ENCODE measurements at regions not wholly inside any gene's neighbourhood (a gene's known extent, or its start where the extent isn't known, plus 50 kb on each side); places are given as distances from the start of the nearest gene placed in this dataset.
"Not testable (repeated sequence)": the region's sequence is repeated elsewhere in the genome, so short reads cannot be mapped to it uniquely, and the experiment has no call there.

- DNase-seq (no peak), ATAC-seq (replicated peaks) (no peak)
- no peak overlapping the region for H3K27ac Mint-ChIP-seq
- no peak overlapping the region for H3K4me3 Mint-ChIP-seq
- peaks cover 0 to 3% of the 10 kb centered on the region in 2 donors for H3K9me3 Mint-ChIP-seq
- H3K36me3 Mint-ChIP-seq: no peaks in the 10 kb centered on the region
- H3K27me3 Mint-ChIP-seq: no peaks in the 10 kb centered on the region
- no peaks in the 10 kb centered on the region for H3K4me1 Mint-ChIP-seq
These were observed 1137.7 kb downstream of the EPHA7 start for GRCh38 chr6:92281571-92282076.

- no peaks in the 10 kb centered on the region for H3K36me3 Mint-ChIP-seq
- H3K27ac Mint-ChIP-seq: no peak overlapping the region
- H3K4me1 Mint-ChIP-seq: no peaks in the 10 kb centered on the region
- no peak for ATAC-seq (replicated peaks)
- H3K9me3 Mint-ChIP-seq: peaks cover 3 to 4% of the 10 kb centered on the region in 2 donors
- no peak overlapping the region for H3K4me3 Mint-ChIP-seq
- DNase-seq: no peak
- no peaks in the 10 kb centered on the region for H3K27me3 Mint-ChIP-seq
These were observed 1144.2 kb downstream of the EPHA7 start for GRCh38 chr6:92275150-92275549.

- H3K4me3 Mint-ChIP-seq: no peak overlapping the region
These were observed 1144.8 kb downstream of the EPHA7 start for GRCh38 chr6:92274588-92274987.

GRCh38 chr6:92273694-92274093 lies 1145.7 kb downstream of the EPHA7 start:
- Mint-ChIP-seq H3K4me1 (no peaks in the 10 kb centered on the region), H3K36me3 (no peaks in the 10 kb centered on the region), H3K27me3 (no peaks in the 10 kb centered on the region), H3K27ac (no peak overlapping the region), H3K4me3 (no peak overlapping the region), H3K9me3 (peaks cover 3 to 4% of the 10 kb centered on the region in 2 donors)
- ATAC-seq (replicated peaks): no peak
- no peak for DNase-seq

More at GRCh38 chr6:92274588-92274987, 1144.8 kb downstream of the EPHA7 start:
- Mint-ChIP-seq H3K27me3 (no peaks in the 10 kb centered on the region), H3K4me1 (no peaks in the 10 kb centered on the region), H3K9me3 (peaks cover 3 to 4% of the 10 kb centered on the region in 2 donors), H3K27ac (no peak overlapping the region), H3K36me3 (no peaks in the 10 kb centered on the region)
- ATAC-seq (replicated peaks) (no peak), DNase-seq (no peak)

- Mint-ChIP-seq H3K27me3 (no peaks in the 10 kb centered on the region), H3K27ac (no peak overlapping the region), H3K9me3 (peaks cover 4% of the 10 kb centered on the region in 2 donors), H3K36me3 (no peaks in the 10 kb centered on the region), H3K4me3 (no peak overlapping the region), H3K4me1 (no peaks in the 10 kb centered on the region)
- no peak for DNase-seq
- ATAC-seq (replicated peaks): no peak
These were observed 1148.3 kb downstream of the EPHA7 start for GRCh38 chr6:92271091-92271490.

- ATAC-seq (replicated peaks): no peak
These were observed 1149.0 kb downstream of the EPHA7 start for GRCh38 chr6:92270365-92270764.

GRCh38 chr6:92267335-92267734 lies 1152.0 kb downstream of the EPHA7 start:
- DNase-seq (no peak), ATAC-seq (replicated peaks) (no peak)
- Mint-ChIP-seq H3K27ac (no peak overlapping the region), H3K4me3 (no peak overlapping the region), H3K27me3 (no peaks in the 10 kb centered on the region), H3K4me1 (no peaks in the 10 kb centered on the region), H3K9me3 (peaks cover 2 to 3% of the 10 kb centered on the region in 2 donors), H3K36me3 (no peaks in the 10 kb centered on the region)

More at GRCh38 chr6:92270365-92270764, 1149.0 kb downstream of the EPHA7 start:
- no peaks in the 10 kb centered on the region for H3K4me1 Mint-ChIP-seq
- DNase-seq: no peak
- H3K27ac Mint-ChIP-seq: no peak overlapping the region
- no peaks in the 10 kb centered on the region for H3K27me3 Mint-ChIP-seq
- peaks cover 4% of the 10 kb centered on the region in 2 donors for H3K9me3 Mint-ChIP-seq
- H3K36me3 Mint-ChIP-seq: no peaks in the 10 kb centered on the region
- H3K4me3 Mint-ChIP-seq: no peak overlapping the region

- ATAC-seq (replicated peaks) (no peak), DNase-seq (no peak)
- Mint-ChIP-seq H3K36me3 (no peaks in the 10 kb centered on the region), H3K27ac (no peak overlapping the region), H3K27me3 (no peaks in the 10 kb centered on the region), H3K4me1 (no peaks in the 10 kb centered on the region), H3K4me3 (no peak overlapping the region), H3K9me3 (peaks cover 3 to 5% of the 10 kb centered on the region in 2 donors)
These were observed 1155.5 kb downstream of the EPHA7 start for GRCh38 chr6:92263864-92264263.

GRCh38 chr6:92259171-92259570 lies 1160.2 kb downstream of the EPHA7 start:
- ATAC-seq (replicated peaks) (no peak), DNase-seq (no peak)
- no peaks in the 10 kb centered on the region for H3K27me3 Mint-ChIP-seq
- H3K36me3 Mint-ChIP-seq: no peaks in the 10 kb centered on the region
- no peaks in the 10 kb centered on the region for H3K4me1 Mint-ChIP-seq
- no peak overlapping the region for H3K4me3 Mint-ChIP-seq
- no peak overlapping the region for H3K27ac Mint-ChIP-seq
- H3K9me3 Mint-ChIP-seq: peaks cover 3% of the 10 kb centered on the region in 2 donors

- Mint-ChIP-seq H3K4me1 (no peaks in the 10 kb centered on the region), H3K9me3 (no peaks in the 10 kb centered on the region), H3K4me3 (no peak overlapping the region), H3K36me3 (no peaks in the 10 kb centered on the region), H3K27ac (no peak overlapping the region), H3K27me3 (no peaks in the 10 kb centered on the region)
- DNase-seq: no peak
- no peak for ATAC-seq (replicated peaks)
These were observed 1176.0 kb downstream of the EPHA7 start for GRCh38 chr6:92243315-92243714.

- H3K9me3 Mint-ChIP-seq: peaks cover 6 to 7% of the 10 kb centered on the region in 2 donors
- H3K27ac Mint-ChIP-seq: no peak overlapping the region
- no peak for ATAC-seq (replicated peaks)
- H3K27me3 Mint-ChIP-seq: no peaks in the 10 kb centered on the region
- no peaks in the 10 kb centered on the region for H3K4me1 Mint-ChIP-seq
- no peak for DNase-seq
- H3K4me3 Mint-ChIP-seq: no peak overlapping the region
- no peaks in the 10 kb centered on the region for H3K36me3 Mint-ChIP-seq
These were observed 1188.1 kb downstream of the EPHA7 start for GRCh38 chr6:92231171-92231701.

GRCh38 chr6:92219987-92220386 lies 1199.4 kb downstream of the EPHA7 start:
- not testable (repeated sequence) for H3K9me3 Mint-ChIP-seq; H3K36me3 Mint-ChIP-seq; H3K27ac Mint-ChIP-seq; H3K27me3 Mint-ChIP-seq; H3K4me3 Mint-ChIP-seq; H3K4me1 Mint-ChIP-seq; DNase-seq; ATAC-seq (replicated peaks)

GRCh38 chr6:92216717-92217116 lies 1202.6 kb downstream of the EPHA7 start:
- ATAC-seq (replicated peaks): no peak
- H3K4me3 Mint-ChIP-seq: no peak overlapping the region
- no peaks in the 10 kb centered on the region for H3K27me3 Mint-ChIP-seq
- no peaks in the 10 kb centered on the region for H3K36me3 Mint-ChIP-seq
- peaks cover 10% of the 10 kb centered on the region in 2 donors for H3K9me3 Mint-ChIP-seq
- H3K27ac Mint-ChIP-seq: no peak overlapping the region
- no peaks in the 10 kb centered on the region for H3K4me1 Mint-ChIP-seq
- no peak for DNase-seq

- Mint-ChIP-seq H3K9me3 (peaks cover 5 to 11% of the 10 kb centered on the region in 2 donors), H3K36me3 (no peaks in the 10 kb centered on the region), H3K4me3 (no peak overlapping the region), H3K27me3 (no peaks in the 10 kb centered on the region), H3K27ac (no peak overlapping the region), H3K4me1 (no peaks in the 10 kb centered on the region)
- ATAC-seq (replicated peaks) (no peak), DNase-seq (no peak)
These were observed 1217.7 kb downstream of the EPHA7 start for GRCh38 chr6:92201618-92202017.

GRCh38 chr6:92196325-92196724 lies 1223.0 kb downstream of the EPHA7 start:
- Mint-ChIP-seq H3K27me3 (no peaks in the 10 kb centered on the region), H3K4me1 (no peaks in the 10 kb centered on the region), H3K36me3 (no peaks in the 10 kb centered on the region), H3K9me3 (peaks cover 5 to 6% of the 10 kb centered on the region in 2 donors), H3K4me3 (no peak overlapping the region), H3K27ac (no peak overlapping the region)
- ATAC-seq (replicated peaks) (no peak), DNase-seq (no peak)
